ENCODE measurements at regions not wholly inside any gene's neighbourhood (a gene's known extent, or its start where the extent isn't known, plus 50 kb on each side); places are given as distances from the start of the nearest gene placed in this dataset.

DNA sequence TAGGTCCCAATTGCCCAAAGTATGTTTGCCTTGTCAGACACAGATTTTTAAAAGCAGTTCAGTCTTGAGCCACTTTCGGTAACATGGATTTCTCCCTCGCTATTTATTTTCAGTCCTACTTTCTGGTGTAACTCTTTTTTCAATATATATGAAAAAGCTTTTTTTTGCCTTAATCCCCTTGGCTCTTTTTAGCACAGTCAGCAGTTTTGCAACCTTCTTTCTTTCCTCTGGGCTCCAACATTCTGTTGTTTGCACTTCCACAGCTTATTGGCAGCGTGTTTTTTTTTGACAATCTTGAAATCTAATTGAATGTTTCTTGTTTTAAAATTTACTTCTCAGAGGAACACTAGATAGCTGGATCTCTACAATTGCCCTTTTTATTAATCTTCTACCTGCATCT is 429.3 kb upstream of the NBEA start:
- TF ChIP-seq POLR2AphosphoS5 (IDR thresholded peaks at IDR 0.05; ENCODE audit: insufficient read depth, low read depth, low read length) (no peak), EZH2 (IDR thresholded peaks at IDR 0.05; ENCODE audit: borderline replicate concordance, low read depth, low read length, severe bottlenecking) (no peak), MAX (IDR thresholded peaks at IDR 0.05; ENCODE audit: insufficient read depth, insufficient read length) (no peak), POLR2A (IDR thresholded peaks at IDR 0.05; ENCODE audit: low read depth, low read length) (no peak), JUN (IDR thresholded peaks at IDR 0.05; ENCODE audit: borderline replicate concordance, insufficient read depth, insufficient read length, low read depth) (no peak), FOS (IDR thresholded peaks at IDR 0.05; ENCODE audit: borderline replicate concordance, insufficient read depth, low read length) (no peak)
- TF ChIP-seq, protein P1, sequence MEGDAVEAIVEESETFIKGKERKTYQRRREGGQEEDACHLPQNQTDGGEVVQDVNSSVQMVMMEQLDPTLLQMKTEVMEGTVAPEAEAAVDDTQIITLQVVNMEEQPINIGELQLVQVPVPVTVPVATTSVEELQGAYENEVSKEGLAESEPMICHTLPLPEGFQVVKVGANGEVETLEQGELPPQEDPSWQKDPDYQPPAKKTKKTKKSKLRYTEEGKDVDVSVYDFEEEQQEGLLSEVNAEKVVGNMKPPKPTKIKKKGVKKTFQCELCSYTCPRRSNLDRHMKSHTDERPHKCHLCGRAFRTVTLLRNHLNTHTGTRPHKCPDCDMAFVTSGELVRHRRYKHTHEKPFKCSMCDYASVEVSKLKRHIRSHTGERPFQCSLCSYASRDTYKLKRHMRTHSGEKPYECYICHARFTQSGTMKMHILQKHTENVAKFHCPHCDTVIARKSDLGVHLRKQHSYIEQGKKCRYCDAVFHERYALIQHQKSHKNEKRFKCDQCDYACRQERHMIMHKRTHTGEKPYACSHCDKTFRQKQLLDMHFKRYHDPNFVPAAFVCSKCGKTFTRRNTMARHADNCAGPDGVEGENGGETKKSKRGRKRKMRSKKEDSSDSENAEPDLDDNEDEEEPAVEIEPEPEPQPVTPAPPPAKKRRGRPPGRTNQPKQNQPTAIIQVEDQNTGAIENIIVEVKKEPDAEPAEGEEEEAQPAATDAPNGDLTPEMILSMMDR (IDR thresholded peaks at IDR 0.05; ENCODE audit: extremely low read depth in 1 of 2, insufficient read depth in 1 of 2, low read depth in 1 of 2, low read length in 2 of 2), result no peak
